ENCODE measurements at regions not wholly inside any gene's neighbourhood (a gene's known extent, or its start where the extent isn't known, plus 50 kb on each side); places are given as distances from the start of the nearest gene placed in this dataset.
A peak's percentile ranks its signal among the peaks of the same experiment; 100 is the strongest.

DNA sequence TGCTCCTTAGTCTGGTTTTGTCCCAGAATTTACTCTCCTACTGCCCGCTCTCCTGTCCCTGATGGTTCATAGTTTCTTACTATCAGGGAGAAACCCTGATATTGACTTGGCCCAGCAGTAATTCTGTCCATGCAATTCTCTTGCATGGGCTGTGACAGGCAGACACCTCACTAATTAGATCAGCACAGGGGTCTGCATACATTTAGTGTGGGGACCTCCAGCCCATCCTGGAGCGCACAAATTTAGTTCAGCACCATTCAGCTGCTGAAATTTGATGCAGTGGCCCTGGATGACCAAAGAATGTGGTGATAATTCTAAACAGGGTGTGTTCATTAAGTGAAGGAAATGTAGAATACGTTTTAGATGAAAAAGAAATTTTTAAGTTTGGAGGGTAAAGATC, 555.5 kb upstream of the TBL1XR1 start:
- WGBS, 4 donors: 73 to 82% (median 77%) methylated on average over 3 of the region's 3 CpGs
- intact Hi-C loops (cut with DNase I): loop anchor here in 2 of 10 donors (10.0 kb wide), 2 partner anchors 332 to 632 kb away; no protein-coding TSS in a partner anchor
- no peak for DNase-seq
- H3K4me3 ChIP-seq: no peak overlapping the region
- no peaks in the 10 kb centered on the region for H3K36me3 ChIP-seq
- peaks cover 3 to 30% (median 21%) of the 10 kb centered on the region in 12 donors for H3K4me1 ChIP-seq
- no peaks in the 10 kb centered on the region for H3K27me3 ChIP-seq
- peak overlapping the region in 7 of 12 donors; percentile 35 to 71 (median 45) for H3K27ac ChIP-seq
- TF ChIP-seq, protein P1, sequence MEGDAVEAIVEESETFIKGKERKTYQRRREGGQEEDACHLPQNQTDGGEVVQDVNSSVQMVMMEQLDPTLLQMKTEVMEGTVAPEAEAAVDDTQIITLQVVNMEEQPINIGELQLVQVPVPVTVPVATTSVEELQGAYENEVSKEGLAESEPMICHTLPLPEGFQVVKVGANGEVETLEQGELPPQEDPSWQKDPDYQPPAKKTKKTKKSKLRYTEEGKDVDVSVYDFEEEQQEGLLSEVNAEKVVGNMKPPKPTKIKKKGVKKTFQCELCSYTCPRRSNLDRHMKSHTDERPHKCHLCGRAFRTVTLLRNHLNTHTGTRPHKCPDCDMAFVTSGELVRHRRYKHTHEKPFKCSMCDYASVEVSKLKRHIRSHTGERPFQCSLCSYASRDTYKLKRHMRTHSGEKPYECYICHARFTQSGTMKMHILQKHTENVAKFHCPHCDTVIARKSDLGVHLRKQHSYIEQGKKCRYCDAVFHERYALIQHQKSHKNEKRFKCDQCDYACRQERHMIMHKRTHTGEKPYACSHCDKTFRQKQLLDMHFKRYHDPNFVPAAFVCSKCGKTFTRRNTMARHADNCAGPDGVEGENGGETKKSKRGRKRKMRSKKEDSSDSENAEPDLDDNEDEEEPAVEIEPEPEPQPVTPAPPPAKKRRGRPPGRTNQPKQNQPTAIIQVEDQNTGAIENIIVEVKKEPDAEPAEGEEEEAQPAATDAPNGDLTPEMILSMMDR (IDR thresholded peaks at IDR 0.05): no peak
- no peak for TF ChIP-seq POLR2A (IDR thresholded peaks at IDR 0.05)
- no peak for ATAC-seq
- H3K9me3 ChIP-seq: no peaks in the 10 kb centered on the region

DNA sequence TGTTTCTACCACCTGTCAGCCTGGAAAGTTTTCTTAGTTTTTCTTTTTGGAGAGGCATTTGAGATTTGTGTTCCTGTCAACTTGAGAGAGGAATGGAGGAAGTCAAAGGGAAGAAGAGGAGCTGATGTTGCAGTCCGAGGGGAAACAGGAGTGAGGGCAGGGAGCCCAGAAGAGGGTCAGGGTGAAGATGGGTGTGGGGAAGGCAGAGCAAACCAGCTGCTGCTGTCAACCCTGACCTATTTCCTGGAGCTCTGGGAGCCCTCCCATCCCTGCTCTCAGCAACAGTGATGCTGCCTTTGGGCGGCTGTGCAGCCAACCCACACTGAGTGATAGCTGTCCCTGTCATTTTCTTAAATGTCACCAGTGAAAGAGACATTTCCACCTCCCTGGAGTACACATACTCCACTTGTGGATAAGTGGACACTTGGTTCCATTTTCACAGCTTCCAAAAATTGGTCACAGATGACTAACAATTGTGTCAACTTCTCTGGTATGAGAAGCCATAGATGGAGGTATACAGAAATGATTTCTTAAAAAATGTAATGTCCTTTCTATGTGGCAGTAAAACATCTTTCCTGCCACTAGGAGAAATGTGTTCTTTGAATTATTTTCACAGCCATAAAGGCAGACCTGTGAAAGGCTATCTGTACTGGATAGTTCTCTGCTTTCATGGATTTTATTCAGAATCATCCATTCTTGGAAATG, 556.3 kb upstream of the TBL1XR1 start:
- intact Hi-C loops (cut with DNase I): loop anchor here in 2 of 10 donors (10.0 kb wide), 2 partner anchors 331 to 631 kb away; no protein-coding TSS in a partner anchor
- H3K27ac ChIP-seq: peak overlapping the region; percentile 28 to 71 (median 43)
- DNase-seq: peak; percentile 73 to 86 (median 74)
- no peak overlapping the region for H3K4me3 ChIP-seq
- whole genome bisulfite sequencing, 4 donors: 2 to 27% (median 9%) methylated on average over 2 of the region's 2 CpGs
- H3K27me3 ChIP-seq: no peaks in the 10 kb centered on the region
- peaks cover 3 to 36% (median 25%) of the 10 kb centered on the region in 12 donors for H3K4me1 ChIP-seq
- TF ChIP-seq, protein P1 (IDR thresholded peaks at IDR 0.05): no peak
- TF ChIP-seq POLR2A (IDR thresholded peaks at IDR 0.05): no peak
- no peaks in the 10 kb centered on the region for H3K9me3 ChIP-seq
- ATAC-seq: peak; percentile 88 to 97 (median 96)
- no peaks in the 10 kb centered on the region for H3K36me3 ChIP-seq

DNA sequence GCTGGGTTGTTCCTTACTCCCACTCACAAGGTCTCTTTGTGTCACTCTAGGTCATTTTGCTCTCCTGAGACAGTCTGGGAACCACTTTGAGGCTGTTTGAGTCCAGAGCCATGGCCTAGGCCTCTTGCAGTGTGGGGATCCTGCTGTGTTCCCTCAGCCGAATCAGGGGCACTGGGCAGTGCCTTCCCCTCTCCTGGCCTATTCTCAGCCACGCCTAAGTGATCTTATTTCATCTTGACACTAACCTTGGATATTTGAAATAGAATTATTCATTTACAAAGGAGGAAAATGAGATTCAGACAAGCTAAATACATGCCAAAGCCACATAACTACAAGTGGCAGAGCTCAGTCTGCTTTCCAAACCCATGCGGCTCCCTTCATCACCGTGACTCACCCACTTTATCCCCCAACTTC, 557.2 kb upstream of the TBL1XR1 start:
- peak overlapping the region; percentile 28 to 71 (median 43) for H3K27ac ChIP-seq
- peaks cover 3 to 46% (median 27%) of the 10 kb centered on the region in 12 donors for H3K4me1 ChIP-seq
- DNase-seq: no peak
- no peaks in the 10 kb centered on the region for H3K36me3 ChIP-seq
- 81 to 90% (median 86%) methylated on average over 4 of the region's 4 CpGs for WGBS, 4 donors
- peak in 2 of 4 donors; percentile 25 to 41 for ATAC-seq
- no peak overlapping the region for H3K4me3 ChIP-seq
- intact Hi-C loops (cut with DNase I): loop anchor here in 2 of 10 donors (10.0 kb wide), 2 partner anchors 330 to 630 kb away; no protein-coding TSS in a partner anchor
- TF ChIP-seq, protein P1 (IDR thresholded peaks at IDR 0.05): no peak
- TF ChIP-seq POLR2A (IDR thresholded peaks at IDR 0.05): no peak
- no peaks in the 10 kb centered on the region for H3K27me3 ChIP-seq
- H3K9me3 ChIP-seq: no peaks in the 10 kb centered on the region

DNA sequence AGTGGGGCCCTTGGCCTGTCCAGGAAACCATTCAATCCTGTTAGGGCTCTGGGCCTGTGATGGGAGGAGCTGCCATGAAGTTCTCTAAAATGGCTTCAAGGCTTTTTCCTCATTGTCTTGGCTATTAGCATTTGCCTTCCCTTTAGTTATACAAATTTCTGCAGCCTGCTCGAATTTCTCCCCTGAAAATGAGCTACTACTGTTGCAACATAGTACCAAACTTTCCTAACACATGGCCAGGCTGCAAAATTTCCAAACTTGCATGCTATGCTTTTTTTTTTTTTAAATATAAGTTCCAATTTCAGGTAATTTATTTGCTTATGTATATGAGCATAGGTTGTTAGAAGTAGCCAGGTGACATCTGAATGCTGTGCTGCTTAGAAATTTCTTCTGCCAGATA, 560.8 kb upstream of the TBL1XR1 start:
- peaks cover 3 to 39% (median 23%) of the 10 kb centered on the region in 12 donors for H3K4me1 ChIP-seq
- H3K27ac ChIP-seq: peak overlapping the region in 3 of 12 donors; percentile 58 to 68 (median 63)
- H3K9me3 ChIP-seq: no peaks in the 10 kb centered on the region
- no peak for DNase-seq
- no peak overlapping the region for H3K4me3 ChIP-seq
- ATAC-seq: no peak
- no peak for TF ChIP-seq POLR2A (IDR thresholded peaks at IDR 0.05)
- TF ChIP-seq, protein P1 (IDR thresholded peaks at IDR 0.05): no peak
- 77 to 91% (median 84%) methylated on average over 1 of the region's 1 CpG for WGBS, 4 donors
- intact Hi-C loops (cut with DNase I): loop anchor here in 2 of 10 donors (10.0 kb wide), 2 partner anchors 327 to 627 kb away; no protein-coding TSS in a partner anchor
- no peaks in the 10 kb centered on the region for H3K27me3 ChIP-seq
- no peaks in the 10 kb centered on the region for H3K36me3 ChIP-seq

Measured in heart left ventricle (tissue), 16 donors.